GM04503 (cell line): ENCODE measurements at regions not wholly inside any gene's neighbourhood (a gene's known extent, or its start where the extent isn't known, plus 50 kb on each side); places are given as distances from the start of the nearest gene placed in this dataset.
"Not testable (repeated sequence)": the region's sequence is repeated elsewhere in the genome, so short reads cannot be mapped to it uniquely, and the experiment has no call there.

ENCODE experiments used
- DNase-seq: peaks from one replicate; pipeline ENCODE4 v3.0.0-alpha.2; 2012; ENCODE audit warnings: low read depth

DNA sequence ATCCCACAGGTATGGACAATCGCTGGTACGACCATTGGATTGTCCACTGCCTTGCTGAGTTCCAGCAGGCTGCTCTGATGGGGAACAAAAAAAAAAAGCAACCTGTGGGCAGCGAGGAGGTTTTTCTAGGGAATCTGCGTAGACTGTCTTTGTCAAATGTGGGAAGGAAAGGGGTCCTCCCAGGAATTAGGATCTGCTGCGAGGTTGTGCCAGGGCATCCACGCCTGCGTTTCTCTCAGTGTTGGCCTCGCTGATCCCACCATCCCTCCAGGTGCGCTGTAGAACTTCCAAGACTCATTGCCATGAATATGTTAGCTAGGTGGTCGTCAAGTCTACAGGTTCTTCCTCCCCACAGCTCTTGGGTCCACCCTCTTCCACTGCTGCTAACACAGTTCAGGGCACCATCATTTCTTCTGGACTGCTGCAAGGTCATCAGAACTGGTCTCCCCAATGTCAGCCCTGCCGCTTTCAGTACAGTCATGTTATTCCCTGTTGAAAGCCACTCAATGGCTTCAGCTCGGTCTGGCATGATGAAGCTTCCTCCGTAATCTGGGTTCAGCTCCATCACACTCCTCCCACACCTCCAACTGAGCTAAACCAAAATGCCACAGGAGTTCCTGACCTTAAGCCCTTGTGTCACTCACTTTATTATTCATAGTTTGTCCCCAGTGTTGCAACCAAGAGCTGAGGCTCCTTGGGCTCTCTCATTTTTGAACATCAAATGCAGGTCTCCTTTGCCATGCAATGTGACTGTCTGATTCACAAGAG, 79.5 kb upstream of the DMRT1 start:
- DNase-seq = no peak

DNA sequence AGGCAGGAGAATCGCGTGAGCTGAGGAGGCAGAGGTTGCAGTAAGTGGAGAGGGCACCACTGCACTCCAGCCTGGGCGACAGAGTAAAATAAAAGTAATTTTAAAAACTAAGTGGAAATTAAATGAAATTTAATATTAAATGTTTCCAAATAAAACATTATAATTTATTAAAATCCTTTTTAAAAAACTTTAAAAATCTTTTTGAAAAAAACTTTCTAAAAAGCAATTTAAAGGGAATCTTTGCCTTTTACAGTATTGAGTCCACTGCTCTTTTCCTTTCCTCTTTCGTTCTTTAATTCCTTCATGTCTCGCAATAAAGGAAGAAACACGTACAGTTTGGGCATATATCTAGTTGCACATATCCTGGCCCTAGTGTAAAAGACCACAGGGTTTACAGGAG, 77.8 kb upstream of the DMRT1 start:
- DNase-seq = no peak

DNA sequence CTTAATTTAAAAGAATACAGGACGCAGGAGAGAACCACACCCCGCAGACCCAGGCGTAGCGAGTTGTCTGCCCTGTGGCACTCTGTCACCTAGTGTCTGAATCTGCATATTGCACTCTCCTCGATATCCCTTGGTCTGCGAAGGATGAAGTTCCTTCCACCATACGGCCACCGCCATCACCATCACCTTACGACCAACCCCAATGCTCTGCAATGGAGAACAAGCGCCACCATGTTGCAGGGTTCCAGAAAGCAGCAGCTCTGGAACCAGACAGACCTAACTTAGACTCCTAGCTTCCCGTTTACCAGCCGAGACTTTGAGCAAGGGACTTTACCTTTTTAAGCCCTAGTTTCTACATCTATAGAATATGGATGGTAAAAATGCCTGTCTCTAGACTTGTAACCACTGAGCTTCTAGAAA, 77.4 kb upstream of the DMRT1 start:
- peak; percentile 20 for DNase-seq

DNA sequence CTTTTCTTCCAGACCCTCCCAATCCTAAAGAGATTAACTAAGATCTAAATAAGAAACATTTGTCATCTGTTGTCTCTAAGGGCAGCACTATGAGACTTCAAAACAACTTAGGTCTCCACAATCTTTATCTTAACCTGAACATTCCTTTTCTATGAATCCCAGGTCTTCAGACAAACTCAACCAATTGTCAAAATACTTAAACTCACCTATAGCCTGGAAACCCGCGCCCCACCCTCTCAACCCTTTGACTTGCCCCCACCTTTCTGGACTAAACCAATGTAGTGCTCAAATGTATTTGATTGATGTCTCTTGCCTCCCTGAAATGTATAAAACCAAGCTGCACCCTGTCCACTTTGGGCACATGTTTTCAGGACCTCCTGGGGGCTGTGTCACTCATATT, 76.5 kb upstream of the DMRT1 start:
- no peak for DNase-seq

DNA sequence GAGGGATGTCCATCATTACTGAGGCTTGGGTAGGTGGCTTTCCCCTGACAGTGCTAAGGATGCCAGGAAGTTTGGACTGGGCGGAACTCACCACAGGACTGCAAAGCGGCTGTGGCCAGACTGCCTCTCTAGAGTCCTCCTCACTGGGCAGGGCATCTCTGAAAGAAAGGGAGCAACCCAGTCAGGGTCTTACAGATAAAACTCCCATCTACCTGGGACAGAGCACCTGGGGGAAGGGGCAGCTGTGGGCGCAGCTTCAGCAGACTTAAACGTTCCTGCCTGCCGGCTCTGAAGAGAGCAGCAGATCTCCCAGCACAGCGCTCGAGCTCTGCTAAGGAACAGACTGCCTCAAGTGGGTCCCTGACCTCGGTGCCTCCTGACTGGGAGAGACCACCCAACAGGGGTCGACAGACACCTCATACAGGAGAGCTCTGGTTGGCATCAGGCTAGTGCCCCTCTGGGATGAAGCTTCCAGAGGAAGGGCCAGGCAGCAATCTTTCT, 74.4 kb upstream of the DMRT1 start:
- DNase-seq = not testable (repeated sequence)

DNA sequence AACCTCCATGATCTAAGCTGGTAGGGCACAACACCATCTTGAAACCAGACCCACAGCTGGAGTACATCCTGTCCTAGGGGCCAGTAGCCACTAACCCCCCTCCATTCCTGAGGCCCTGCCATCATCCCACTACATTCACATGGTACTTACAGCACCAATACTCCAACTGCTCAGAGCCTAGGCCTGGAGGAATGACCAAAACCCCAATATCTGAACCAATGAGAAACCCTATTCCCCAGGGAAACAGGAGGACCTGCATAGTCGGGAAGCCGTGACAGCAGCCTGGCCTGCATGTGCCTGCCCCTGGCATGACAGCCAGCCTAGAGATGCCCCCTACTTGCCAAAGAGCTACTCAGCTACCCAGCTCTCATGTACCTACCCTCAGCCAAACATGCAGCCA, 65.4 kb upstream of the DMRT1 start:
- DNase-seq = no peak

DNA sequence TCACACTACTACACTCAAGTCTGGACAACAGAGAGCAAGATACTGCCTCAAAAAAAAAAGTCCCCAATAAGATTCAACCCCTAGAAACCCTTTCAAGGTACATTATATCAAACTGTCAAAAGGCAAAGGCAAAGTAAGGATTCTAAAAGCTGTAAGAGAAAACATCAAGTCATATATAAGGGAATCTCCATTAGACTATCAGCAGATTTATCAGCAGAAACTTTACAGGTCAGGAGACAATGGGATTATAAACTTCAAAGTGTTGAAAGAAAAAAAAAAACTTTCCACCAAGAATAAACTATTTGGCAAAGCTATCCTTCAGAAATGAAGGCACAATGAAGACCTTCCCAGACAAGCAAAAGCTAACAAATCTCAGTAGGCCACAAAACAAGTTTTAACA, 63.5 kb upstream of the DMRT1 start:
- no peak for DNase-seq

DNA sequence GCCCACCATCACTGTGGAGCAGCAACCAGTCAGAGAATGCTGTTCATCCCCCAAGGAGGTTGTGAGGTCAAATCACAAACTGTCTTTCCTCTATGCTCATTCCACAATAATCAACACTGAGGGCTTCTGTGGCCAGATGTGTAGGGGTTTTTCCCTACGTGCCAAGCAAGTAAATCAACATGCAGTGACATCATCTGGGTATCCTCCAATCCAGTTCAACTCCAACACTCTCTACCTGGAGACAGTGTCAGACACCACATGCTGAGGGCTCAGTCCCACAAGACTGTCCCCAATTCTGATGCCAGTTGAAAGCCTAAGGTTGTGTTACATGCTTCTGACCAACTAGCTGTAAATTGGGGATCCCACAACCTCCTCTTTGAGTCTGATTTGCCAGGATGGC, 57.3 kb upstream of the DMRT1 start:
- DNase-seq = no peak

DNA sequence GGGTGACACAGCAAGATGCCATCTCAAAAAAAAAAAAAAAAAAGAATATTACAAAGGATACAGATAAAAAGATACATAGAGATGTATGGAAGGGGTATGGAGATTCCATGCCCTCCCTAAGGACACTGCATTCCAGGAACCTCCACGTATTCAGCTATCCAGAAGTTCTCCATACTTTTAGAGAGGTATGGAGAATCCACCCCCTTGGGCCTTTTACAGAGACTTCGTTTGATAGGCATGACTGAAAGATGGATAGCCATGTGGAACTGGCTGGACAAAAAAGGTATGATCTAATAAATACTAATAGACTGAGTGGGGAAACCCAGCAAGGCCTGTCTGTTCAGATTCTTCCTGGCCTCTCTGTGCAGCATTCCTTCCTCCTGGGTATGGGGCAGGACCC, 56.6 kb upstream of the DMRT1 start:
- no peak for DNase-seq

DNA sequence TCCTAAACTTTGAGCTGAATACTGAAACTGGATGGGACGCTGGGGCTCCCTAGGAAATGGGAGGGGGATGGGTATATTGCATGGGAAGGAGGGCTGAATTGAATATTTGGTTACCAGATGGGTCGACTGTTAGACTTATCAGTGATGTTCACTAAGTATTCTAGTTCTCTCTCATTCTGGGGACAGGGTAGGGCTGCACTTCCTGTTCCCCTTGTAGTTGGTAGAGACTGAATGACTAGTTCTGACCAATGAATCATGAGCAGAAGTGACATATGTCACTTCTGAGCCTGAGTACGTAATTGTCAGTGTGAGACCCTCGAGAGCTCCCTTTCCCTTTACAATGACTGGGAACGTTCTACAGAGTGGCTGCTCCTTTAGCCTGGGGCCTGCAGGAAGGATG, 55.5 kb upstream of the DMRT1 start:
- DNase-seq = no peak

DNA sequence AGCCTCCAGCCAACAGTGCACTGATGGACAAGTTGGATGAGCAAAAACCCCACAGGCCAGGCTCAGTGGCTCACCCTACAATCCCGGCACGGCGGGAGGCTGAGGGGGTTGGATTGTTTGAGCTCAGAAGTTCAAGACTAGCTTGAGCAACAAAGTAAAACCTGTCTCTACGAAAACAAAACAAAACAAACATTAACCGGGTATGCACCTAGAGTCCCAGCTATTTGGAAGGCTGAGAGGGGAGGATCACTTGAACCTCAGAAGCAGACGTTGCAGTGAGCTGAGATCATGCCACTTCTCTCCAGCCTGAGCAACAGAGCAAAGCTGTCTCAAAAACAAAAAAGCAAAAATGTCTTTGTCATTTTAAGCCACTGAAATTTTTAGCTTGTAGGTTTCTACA, 55.1 kb upstream of the DMRT1 start:
- DNase-seq = no peak

DNA sequence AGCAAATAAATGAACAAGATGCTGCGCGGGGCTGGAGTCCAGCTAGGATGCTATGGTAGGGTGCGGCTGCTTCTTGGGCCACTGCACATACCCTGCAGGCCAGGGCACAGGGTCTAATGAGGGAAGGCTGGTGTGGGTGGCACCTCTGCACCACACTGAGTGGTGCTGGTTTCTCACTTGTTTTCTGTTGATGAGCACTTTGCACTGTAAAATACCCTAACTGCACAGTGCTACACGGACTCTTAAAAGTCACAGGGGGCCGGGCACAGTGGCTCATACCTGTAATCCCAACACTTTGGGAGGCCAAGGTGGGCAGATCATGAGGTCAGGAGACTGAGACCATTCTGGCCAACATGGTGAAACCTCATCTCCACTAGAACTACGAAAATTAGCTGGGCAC, 52.7 kb upstream of the DMRT1 start:
- no peak for DNase-seq
